ENCODE measurements at regions not wholly inside any gene's neighbourhood (a gene's known extent, or its start where the extent isn't known, plus 50 kb on each side); places are given as distances from the start of the nearest gene placed in this dataset.

- Histone ChIP-seq H3K4me1 (ENCODE audit: insufficient read depth) (no peaks in the 10 kb centered on the region), H3K9me3 (ENCODE audit: low read depth) (no peaks in the 10 kb centered on the region), H3K4me2 (no peak overlapping the region), H3K4me3 (no peak overlapping the region), H3K9me2 (replicated peaks; ENCODE audit: insufficient read depth) (no peaks in the 10 kb centered on the region), H3K36me3 (replicated peaks; ENCODE audit: insufficient read depth, low read depth) (no peaks in the 10 kb centered on the region), H3K79me2 (no peaks in the 10 kb centered on the region), H3K27ac (no peak overlapping the region), H3K27me3 (no peaks in the 10 kb centered on the region), H2AFZ (no peak overlapping the region), H4K20me1 (ENCODE audit: insufficient read depth, poor library complexity, severe bottlenecking) (no peaks in the 10 kb centered on the region)
- DNase-seq (ENCODE audit: low spot score) = no peak
- no peak for TF ChIP-seq EZH2phosphoT487 (IDR thresholded peaks at IDR 0.05; ENCODE audit: low read depth, severe bottlenecking, unreplicated experiment)
- TF ChIP-seq EZH2 (IDR thresholded peaks at IDR 0.05; ENCODE audit: borderline replicate concordance) = no peak
- TF ChIP-seq CTCF (IDR thresholded peaks at IDR 0.05; ENCODE audit: poor library complexity) = no peak
- WGBS (ENCODE audit: low lambda C conversion rate, missing lambda C conversion rate) = 80% methylated on average over 4 of the region's 4 CpGs
Observed at GRCh38 chr2:32894119-32894728, 52.5 kb upstream of the LTBP1 start.

- no peak for TF ChIP-seq EZH2phosphoT487 (IDR thresholded peaks at IDR 0.05; ENCODE audit: low read depth, severe bottlenecking, unreplicated experiment)
- TF ChIP-seq EZH2 (IDR thresholded peaks at IDR 0.05; ENCODE audit: borderline replicate concordance) = no peak
- TF ChIP-seq CTCF (IDR thresholded peaks at IDR 0.05; ENCODE audit: poor library complexity) = no peak
- H3K9me2 ChIP-seq (replicated peaks; ENCODE audit: insufficient read depth) = no peaks in the 10 kb centered on the region
- no peak overlapping the region for H3K4me2 ChIP-seq
- H3K27me3 ChIP-seq = no peaks in the 10 kb centered on the region
- H3K79me2 ChIP-seq = no peaks in the 10 kb centered on the region
- no peaks in the 10 kb centered on the region for H4K20me1 ChIP-seq (ENCODE audit: insufficient read depth, poor library complexity, severe bottlenecking)
- H3K4me1 ChIP-seq (ENCODE audit: insufficient read depth) = no peaks in the 10 kb centered on the region
- DNase-seq (ENCODE audit: low spot score) = no peak
- no peaks in the 10 kb centered on the region for H3K36me3 ChIP-seq (replicated peaks; ENCODE audit: insufficient read depth, low read depth)
- WGBS (ENCODE audit: low lambda C conversion rate, missing lambda C conversion rate) = 95% methylated on average over 1 of the region's 1 CpG
- H3K4me3 ChIP-seq = no peak overlapping the region
- no peaks in the 10 kb centered on the region for H3K9me3 ChIP-seq (ENCODE audit: low read depth)
- H3K27ac ChIP-seq = no peak overlapping the region
- H2AFZ ChIP-seq = no peak overlapping the region
Observed at GRCh38 chr2:32895424-32895823, 51.3 kb upstream of the LTBP1 start.
